T-helper 2 cell (primary cell): ENCODE measurements at regions not wholly inside any gene's neighbourhood (a gene's known extent, or its start where the extent isn't known, plus 50 kb on each side); places are given as distances from the start of the nearest gene placed in this dataset.
"Not testable (repeated sequence)": the region's sequence is repeated elsewhere in the genome, so short reads cannot be mapped to it uniquely, and the experiment has no call there.

Source experiments
- DNase-seq, 5 experiments: peaks; one replicate each; pipeline versions ENCODE4 v3.0.0 to v3.0.0-alpha.2; 2012 to 2022

- DNase-seq, result no peak
Measured at GRCh38 chr13:104683789-104684188, 1617.6 kb upstream of the SLC10A2 start.

- no peak for DNase-seq
Measured at GRCh38 chr13:104678161-104678560, 1611.9 kb upstream of the SLC10A2 start.

- DNase-seq, result no peak
Measured at GRCh38 chr13:104671901-104672300, 1605.7 kb upstream of the SLC10A2 start.

- DNase-seq, result no peak
Measured at GRCh38 chr13:104657196-104657595, 1591.0 kb upstream of the SLC10A2 start.

- no peak for DNase-seq
Measured at GRCh38 chr13:104650431-104650830, 1584.2 kb upstream of the SLC10A2 start.

GRCh38 chr13:104648291-104648690 lies 1582.1 kb upstream of the SLC10A2 start:
- DNase-seq, result no peak

GRCh38 chr13:104645786-104646185 lies 1579.6 kb upstream of the SLC10A2 start:
- DNase-seq, result no peak

- DNase-seq, result no peak
Measured at GRCh38 chr13:104641309-104641708, 1575.1 kb upstream of the SLC10A2 start.

GRCh38 chr13:104635879-104636278 lies 1569.7 kb upstream of the SLC10A2 start:
- no peak for DNase-seq

- no peak for DNase-seq
Measured at GRCh38 chr13:104634016-104634415, 1567.8 kb upstream of the SLC10A2 start.

- no peak for DNase-seq
Measured at GRCh38 chr13:104632736-104633135, 1566.5 kb upstream of the SLC10A2 start.

- no peak for DNase-seq
Measured at GRCh38 chr13:104625201-104625600, 1559.0 kb upstream of the SLC10A2 start.

- peak in 1 of 5 experiments; percentile 15 for DNase-seq
Measured at GRCh38 chr13:104616990-104617389, 1550.8 kb upstream of the SLC10A2 start.

GRCh38 chr13:104614361-104615145 lies 1548.3 kb upstream of the SLC10A2 start:
- DNase-seq, result no peak

- no peak for DNase-seq
Measured at GRCh38 chr13:104608331-104608730, 1542.1 kb upstream of the SLC10A2 start.

GRCh38 chr13:104605435-104605834 lies 1539.2 kb upstream of the SLC10A2 start:
- not testable (repeated sequence) for DNase-seq

GRCh38 chr13:104597546-104598180 lies 1531.4 kb upstream of the SLC10A2 start:
- no peak for DNase-seq

GRCh38 chr13:104595511-104595910 lies 1529.3 kb upstream of the SLC10A2 start:
- DNase-seq, result no peak

GRCh38 chr13:104594806-104595205 lies 1528.6 kb upstream of the SLC10A2 start:
- DNase-seq, result no peak

GRCh38 chr13:104593693-104594092 lies 1527.5 kb upstream of the SLC10A2 start:
- DNase-seq, result no peak

GRCh38 chr13:104593251-104593576 lies 1527.0 kb upstream of the SLC10A2 start:
- DNase-seq, result no peak

- DNase-seq, result no peak
Measured at GRCh38 chr13:104592545-104593250, 1526.5 kb upstream of the SLC10A2 start.

- no peak for DNase-seq
Measured at GRCh38 chr13:104592127-104592526, 1525.9 kb upstream of the SLC10A2 start.
